Trophoblast cell (in vitro differentiated cells and primary cell): ENCODE measurements at regions not wholly inside any gene's neighbourhood (a gene's known extent, or its start where the extent isn't known, plus 50 kb on each side); places are given as distances from the start of the nearest gene placed in this dataset.

Experiments
- DNase-seq, 2 donors: peaks; one replicate each; pipeline ENCODE4 v3.0.0-alpha.2; 2016
- H2AFZ ChIP-seq: 2 replicates; pipeline ENCODE4 v1.6.1; 2013; ENCODE audit warnings: low read length, moderate library complexity, mild to moderate bottlenecking; ENCODE audit not compliant: insufficient read depth, poor library complexity
- H2AK5ac ChIP-seq: 2 replicates; pipeline ENCODE4 v1.6.1; 2013; ENCODE audit warnings: mild to moderate bottlenecking, low read length
- H2BK120ac ChIP-seq: 2 replicates; pipeline ENCODE4 v1.6.1; 2013; ENCODE audit warnings: low read length, mild to moderate bottlenecking, moderate library complexity; ENCODE audit not compliant: insufficient read depth, poor library complexity
- H2BK12ac ChIP-seq: 2 replicates; pipeline ENCODE4 v1.6.1; 2013; ENCODE audit warnings: mild to moderate bottlenecking, low read length, moderate library complexity
- H2BK5ac ChIP-seq: 2 replicates; pipeline ENCODE4 v1.6.1; 2013; ENCODE audit warnings: low read length, low read depth, moderate library complexity, mild to moderate bottlenecking; ENCODE audit not compliant: poor library complexity
- H3K14ac ChIP-seq: 2 replicates; pipeline ENCODE4 v1.6.1; 2013; ENCODE audit warnings: mild to moderate bottlenecking, low read length
- H3K18ac ChIP-seq: 2 replicates; pipeline ENCODE4 v1.6.1; 2013; ENCODE audit warnings: mild to moderate bottlenecking, low read length
- H3K23ac ChIP-seq: 2 replicates; pipeline ENCODE4 v1.6.1; 2013; ENCODE audit warnings: low read length
- H3K27ac ChIP-seq: 2 replicates; pipeline ENCODE4 v1.5.1; 2013; ENCODE audit warnings: low read depth, mild to moderate bottlenecking, inconsistent platforms, low read length, moderate library complexity
- H3K27me3 ChIP-seq: 2 replicates; pipeline ENCODE4 v1.6.1; 2013; ENCODE audit warnings: inconsistent platforms, mild to moderate bottlenecking, low read length, moderate library complexity; ENCODE audit not compliant: insufficient read depth
- H3K36me3 ChIP-seq, 2 experiments: 1 replicate in 1 of 2; 2 replicates in 1 of 2; pipeline ENCODE4 v1.6.1; 2013; ENCODE audit warnings: low read length in 2 of 2, mild to moderate bottlenecking in 2 of 2, moderate library complexity in 1 of 2; ENCODE audit not compliant: insufficient read depth in 2 of 2, control insufficient read depth in 1 of 2
- H3K4ac ChIP-seq: 2 replicates; pipeline ENCODE4 v1.6.1; 2013; ENCODE audit warnings: low read depth, mild to moderate bottlenecking, low read length, moderate library complexity
- H3K4me1 ChIP-seq, 2 experiments: 1 replicate in 1 of 2; 2 replicates in 1 of 2; pipeline ENCODE4 v1.6.1; 2013; ENCODE audit warnings: low read length in 2 of 2, mild to moderate bottlenecking in 2 of 2, moderate library complexity in 1 of 2; ENCODE audit not compliant: insufficient read depth in 2 of 2, control insufficient read depth in 1 of 2
- H3K4me2 ChIP-seq: 2 replicates; pipeline ENCODE4 v1.6.1; 2013; ENCODE audit warnings: inconsistent platforms, mild to moderate bottlenecking, low read length, moderate library complexity
- H3K4me3 ChIP-seq: 2 replicates; pipeline ENCODE4 v1.5.1; 2013; ENCODE audit warnings: mild to moderate bottlenecking, low read depth, low read length, inconsistent platforms
- H3K79me1 ChIP-seq: one replicate; pipeline ENCODE4 v1.6.1; 2013; ENCODE audit warnings: low read length
- H3K79me2 ChIP-seq: 2 replicates; pipeline ENCODE4 v1.6.1; 2013; ENCODE audit warnings: low read length, mild to moderate bottlenecking; ENCODE audit not compliant: control insufficient read depth, insufficient read depth, poor library complexity
- H3K9ac ChIP-seq: 2 replicates; pipeline ENCODE4 v1.6.1; 2013; ENCODE audit warnings: mild to moderate bottlenecking, low read length
- H3K9me3 ChIP-seq: 2 replicates; pipeline ENCODE4 v1.6.1; 2013; ENCODE audit warnings: low read depth, mild to moderate bottlenecking, control low read depth, inconsistent platforms, low read length; ENCODE audit not compliant: insufficient read depth
- H4K12ac ChIP-seq: 2 replicates; pipeline ENCODE4 v1.6.1; 2013; ENCODE audit warnings: low read depth, mild to moderate bottlenecking, low read length, moderate library complexity
- H4K8ac ChIP-seq: 2 replicates; pipeline ENCODE4 v1.6.1; 2013; ENCODE audit warnings: low read depth, mild to moderate bottlenecking, low read length, moderate library complexity
- H4K91ac ChIP-seq: one replicate; pipeline ENCODE4 v1.6.1; 2013; ENCODE audit warnings: low read depth, mild to moderate bottlenecking, low read length, moderate library complexity
- WGBS: extraction: QIAGEN DNeasy Blood & Tissue Kit; methylation state at CpG from one replicate; pipeline ENCODE4 v1.1.7; 2013; ENCODE audit warnings: missing lambda C conversion rate; ENCODE audit not compliant: insufficient read length, insufficient coverage; ENCODE audit errors: extremely low coverage; 5-methylcytosine and 5-hydroxymethylcytosine counted together

DNA sequence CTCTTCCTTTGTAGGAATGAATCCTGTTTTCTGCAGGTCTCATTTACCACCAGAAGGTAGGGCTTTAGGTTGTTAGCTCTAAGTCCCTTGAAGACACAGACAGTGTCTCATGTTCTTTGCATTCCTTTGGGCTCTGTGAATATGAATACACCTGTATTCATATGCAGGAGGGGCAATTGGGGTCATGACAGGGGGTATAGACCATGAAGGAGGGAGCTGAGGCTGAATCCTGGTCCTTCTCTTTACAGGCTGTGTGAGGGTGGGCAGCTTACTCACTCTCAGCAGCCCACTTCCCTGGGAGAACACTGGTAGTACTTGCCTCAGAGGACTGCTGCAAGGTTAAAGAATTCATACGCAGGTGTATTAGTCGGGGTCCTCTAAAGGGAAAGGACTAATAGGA lies 267.2 kb upstream of the MGMT start:
- Histone ChIP-seq H3K79me2 (no peaks in the 10 kb centered on the region), H3K4ac (no peak overlapping the region), H3K27me3 (no peaks in the 10 kb centered on the region), H2AK5ac (no peak overlapping the region), H3K23ac (no peak overlapping the region), H3K4me3 (no peak overlapping the region), H4K91ac (no peak overlapping the region), H3K18ac (no peak overlapping the region), H3K79me1 (no peaks in the 10 kb centered on the region), H2AFZ (no peak overlapping the region), H3K4me1 (no peaks in the 10 kb centered on the region), H3K36me3 (no peaks in the 10 kb centered on the region), H3K9me3 (no peaks in the 10 kb centered on the region), H3K9ac (no peak overlapping the region), H3K27ac (no peak overlapping the region), H2BK120ac (no peak overlapping the region), H3K4me2 (no peak overlapping the region), H2BK5ac (no peak overlapping the region), H3K14ac (no peak overlapping the region), H4K12ac (no peak overlapping the region), H2BK12ac (no peak overlapping the region), H4K8ac (no peak overlapping the region)
- no peak for DNase-seq
- no CpG with 5 or more reads among the region's 2 CpGs for WGBS

- no CpG with 5 or more reads among the region's 5 CpGs for WGBS
Observed at GRCh38 chr10:129203819-129204218, 263.2 kb upstream of the MGMT start.

GRCh38 chr10:129207297-129207696 lies 259.7 kb upstream of the MGMT start:
- Histone ChIP-seq H4K91ac (no peak overlapping the region), H3K4me1 (no peaks in the 10 kb centered on the region), H2BK12ac (no peak overlapping the region), H3K4me2 (no peak overlapping the region), H3K4me3 (no peak overlapping the region), H3K23ac (no peak overlapping the region), H3K27me3 (no peaks in the 10 kb centered on the region), H3K9me3 (no peaks in the 10 kb centered on the region), H3K79me1 (no peaks in the 10 kb centered on the region), H3K79me2 (no peaks in the 10 kb centered on the region), H2AFZ (no peak overlapping the region), H4K12ac (no peak overlapping the region), H3K18ac (no peak overlapping the region), H3K36me3 (no peaks in the 10 kb centered on the region), H2AK5ac (no peak overlapping the region), H2BK5ac (no peak overlapping the region), H3K27ac (no peak overlapping the region), H3K4ac (no peak overlapping the region), H3K9ac (no peak overlapping the region), H2BK120ac (no peak overlapping the region), H3K14ac (no peak overlapping the region), H4K8ac (no peak overlapping the region)
- no CpG with 5 or more reads among the region's 19 CpGs for WGBS
- no peak for DNase-seq

More at GRCh38 chr10:129203819-129204218, 263.2 kb upstream of the MGMT start:
- H3K4ac ChIP-seq = no peak overlapping the region
- no peak overlapping the region for H4K91ac ChIP-seq
- no peak overlapping the region for H2AK5ac ChIP-seq
- H3K9ac ChIP-seq = no peak overlapping the region
- no peak overlapping the region for H3K23ac ChIP-seq
- no peaks in the 10 kb centered on the region for H3K36me3 ChIP-seq
- no peak overlapping the region for H3K4me2 ChIP-seq
- no peak overlapping the region for H3K27ac ChIP-seq
- no peak for DNase-seq
- H3K79me2 ChIP-seq = no peaks in the 10 kb centered on the region
- no peaks in the 10 kb centered on the region for H3K4me1 ChIP-seq
- H3K79me1 ChIP-seq = no peaks in the 10 kb centered on the region
- H3K4me3 ChIP-seq = no peak overlapping the region
- H4K8ac ChIP-seq = no peak overlapping the region
- H4K12ac ChIP-seq = no peak overlapping the region
- H3K14ac ChIP-seq = no peak overlapping the region
- H2BK12ac ChIP-seq = no peak overlapping the region
- no peak overlapping the region for H2AFZ ChIP-seq
- H3K18ac ChIP-seq = no peak overlapping the region
- no peaks in the 10 kb centered on the region for H3K27me3 ChIP-seq
- H2BK5ac ChIP-seq = no peak overlapping the region
- no peak overlapping the region for H2BK120ac ChIP-seq
- H3K9me3 ChIP-seq = no peaks in the 10 kb centered on the region

GRCh38 chr10:129210876-129211275 lies 256.2 kb upstream of the MGMT start:
- Histone ChIP-seq H3K4me3 (no peak overlapping the region), H2AFZ (no peak overlapping the region), H3K27me3 (no peaks in the 10 kb centered on the region), H3K4me2 (no peak overlapping the region), H2AK5ac (no peak overlapping the region), H3K79me2 (no peaks in the 10 kb centered on the region), H3K9me3 (no peaks in the 10 kb centered on the region), H3K4me1 (no peaks in the 10 kb centered on the region), H4K8ac (no peak overlapping the region), H3K27ac (no peak overlapping the region), H3K14ac (no peak overlapping the region), H4K91ac (no peak overlapping the region), H3K79me1 (no peaks in the 10 kb centered on the region), H2BK5ac (no peak overlapping the region), H2BK12ac (no peak overlapping the region), H4K12ac (no peak overlapping the region), H3K9ac (no peak overlapping the region), H3K36me3 (no peaks in the 10 kb centered on the region), H3K23ac (no peak overlapping the region), H3K18ac (no peak overlapping the region), H3K4ac (no peak overlapping the region), H2BK120ac (no peak overlapping the region)
- no CpG with 5 or more reads among the region's 5 CpGs for WGBS
- DNase-seq = no peak
